ENCODE measurements at regions not wholly inside any gene's neighbourhood (a gene's known extent, or its start where the extent isn't known, plus 50 kb on each side); places are given as distances from the start of the nearest gene placed in this dataset.

GRCh38 chr4:79472693-79473438, 64.8 kb upstream of the GK2 start:
- Mint-ChIP-seq H3K4me1 (no peaks in the 10 kb centered on the region), H3K27me3 (ENCODE audit: insufficient read depth) (no peaks in the 10 kb centered on the region), H3K27ac (no peak overlapping the region), H3K9me3 (no peaks in the 10 kb centered on the region), H3K4me3 (no peak overlapping the region), H3K36me3 (ENCODE audit: low read depth) (no peaks in the 10 kb centered on the region)
- WGBS, 2 experiments (ENCODE audit: insufficient coverage in 1 of 2, insufficient read length in 1 of 2) = 97% methylated on average over 3 of the region's 3 CpGs; no CpG with 5 or more reads in 1 of the 2 experiments
- no peak for DNase-seq
- Histone ChIP-seq H3K9ac (ENCODE audit: extremely low read depth, low read length, poor library complexity, severe bottlenecking) (no peak overlapping the region), H3K36me3 (ENCODE audit: control insufficient read depth, insufficient read depth, low read length) (no peaks in the 10 kb centered on the region), H3K4me1 (ENCODE audit: control insufficient read depth, insufficient read depth, low read length) (no peaks in the 10 kb centered on the region), H3K4me3 (ENCODE audit: low read length) (no peak overlapping the region), H3K27ac (ENCODE audit: low read depth, low read length) (no peak overlapping the region), H3K9me3 (ENCODE audit: control insufficient read depth, low read length) (no peaks in the 10 kb centered on the region), H3K27me3 (ENCODE audit: control insufficient read depth, insufficient read depth, low read length, poor library complexity, severe bottlenecking) (no peaks in the 10 kb centered on the region)
- TF ChIP-seq, protein P1, sequence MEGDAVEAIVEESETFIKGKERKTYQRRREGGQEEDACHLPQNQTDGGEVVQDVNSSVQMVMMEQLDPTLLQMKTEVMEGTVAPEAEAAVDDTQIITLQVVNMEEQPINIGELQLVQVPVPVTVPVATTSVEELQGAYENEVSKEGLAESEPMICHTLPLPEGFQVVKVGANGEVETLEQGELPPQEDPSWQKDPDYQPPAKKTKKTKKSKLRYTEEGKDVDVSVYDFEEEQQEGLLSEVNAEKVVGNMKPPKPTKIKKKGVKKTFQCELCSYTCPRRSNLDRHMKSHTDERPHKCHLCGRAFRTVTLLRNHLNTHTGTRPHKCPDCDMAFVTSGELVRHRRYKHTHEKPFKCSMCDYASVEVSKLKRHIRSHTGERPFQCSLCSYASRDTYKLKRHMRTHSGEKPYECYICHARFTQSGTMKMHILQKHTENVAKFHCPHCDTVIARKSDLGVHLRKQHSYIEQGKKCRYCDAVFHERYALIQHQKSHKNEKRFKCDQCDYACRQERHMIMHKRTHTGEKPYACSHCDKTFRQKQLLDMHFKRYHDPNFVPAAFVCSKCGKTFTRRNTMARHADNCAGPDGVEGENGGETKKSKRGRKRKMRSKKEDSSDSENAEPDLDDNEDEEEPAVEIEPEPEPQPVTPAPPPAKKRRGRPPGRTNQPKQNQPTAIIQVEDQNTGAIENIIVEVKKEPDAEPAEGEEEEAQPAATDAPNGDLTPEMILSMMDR (conservative IDR thresholded peaks at IDR 0.05) = no peak

- H3K36me3 ChIP-seq (ENCODE audit: control insufficient read depth, insufficient read depth, low read length) = no peaks in the 10 kb centered on the region
Measured at GRCh38 chr4:79472036-79472435, 64.0 kb upstream of the GK2 start.

DNA sequence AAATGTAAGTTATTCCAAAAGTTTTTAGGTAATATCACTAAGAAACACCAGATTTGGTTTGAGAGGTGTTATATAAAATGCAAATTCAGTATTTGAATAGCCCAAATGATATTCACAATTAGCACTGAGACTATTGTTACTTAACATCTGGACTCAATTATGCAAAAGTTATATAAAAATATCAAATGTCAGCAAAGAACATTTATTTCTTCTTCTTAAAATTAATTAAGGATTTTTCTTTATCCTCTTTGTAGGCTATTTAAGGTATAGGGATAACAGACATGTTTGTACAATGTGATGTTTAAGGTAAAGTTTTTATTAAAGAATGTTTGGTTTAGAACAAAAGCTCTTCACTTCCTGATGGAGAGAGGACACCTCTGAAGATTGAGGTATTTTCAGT, 63.3 kb upstream of the GK2 start:
- Histone ChIP-seq H3K36me3 (ENCODE audit: control insufficient read depth, insufficient read depth, low read length) (no peaks in the 10 kb centered on the region), H3K9ac (ENCODE audit: extremely low read depth, low read length, poor library complexity, severe bottlenecking) (no peak overlapping the region), H3K27ac (ENCODE audit: low read depth, low read length) (no peak overlapping the region), H3K27me3 (ENCODE audit: control insufficient read depth, insufficient read depth, low read length, poor library complexity, severe bottlenecking) (no peaks in the 10 kb centered on the region), H3K9me3 (ENCODE audit: control insufficient read depth, low read length) (no peaks in the 10 kb centered on the region), H3K4me1 (ENCODE audit: control insufficient read depth, insufficient read depth, low read length) (peaks cover 8% of the 10 kb centered on the region), H3K4me3 (ENCODE audit: low read length) (no peak overlapping the region)
- DNase-seq = no peak
- no peaks in the 10 kb centered on the region for H3K27me3 Mint-ChIP-seq (ENCODE audit: insufficient read depth)
- no peak overlapping the region for H3K4me3 Mint-ChIP-seq
- TF ChIP-seq, protein P1 (conservative IDR thresholded peaks at IDR 0.05) = no peak
- H3K4me1 Mint-ChIP-seq = peaks cover 4% of the 10 kb centered on the region
- H3K9me3 Mint-ChIP-seq = no peaks in the 10 kb centered on the region
- H3K36me3 Mint-ChIP-seq (ENCODE audit: low read depth) = no peaks in the 10 kb centered on the region
- H3K27ac Mint-ChIP-seq = no peak overlapping the region

More at GRCh38 chr4:79472036-79472435, 64.0 kb upstream of the GK2 start:
- Histone ChIP-seq H3K4me3 (ENCODE audit: low read length) (no peak overlapping the region), H3K9ac (ENCODE audit: extremely low read depth, low read length, poor library complexity, severe bottlenecking) (no peak overlapping the region), H3K27me3 (ENCODE audit: control insufficient read depth, insufficient read depth, low read length, poor library complexity, severe bottlenecking) (no peaks in the 10 kb centered on the region), H3K9me3 (ENCODE audit: control insufficient read depth, low read length) (no peaks in the 10 kb centered on the region), H3K27ac (ENCODE audit: low read depth, low read length) (no peak overlapping the region), H3K4me1 (ENCODE audit: control insufficient read depth, insufficient read depth, low read length) (peaks cover 3% of the 10 kb centered on the region)
- TF ChIP-seq, protein P1 (conservative IDR thresholded peaks at IDR 0.05) = no peak
- H3K27ac Mint-ChIP-seq = no peak overlapping the region
- H3K36me3 Mint-ChIP-seq (ENCODE audit: low read depth) = no peaks in the 10 kb centered on the region
- WGBS, 2 experiments (ENCODE audit: insufficient coverage in 1 of 2, insufficient read length in 1 of 2) = 92 to 100% methylated on average over 1 of the region's 1 CpG
- peaks cover 1% of the 10 kb centered on the region for H3K4me1 Mint-ChIP-seq
- no peak overlapping the region for H3K4me3 Mint-ChIP-seq
- no peaks in the 10 kb centered on the region for H3K27me3 Mint-ChIP-seq (ENCODE audit: insufficient read depth)
- no peaks in the 10 kb centered on the region for H3K9me3 Mint-ChIP-seq
- DNase-seq = no peak

Measured in endodermal cell (in vitro differentiated cells).